Naive thymus-derived CD4-positive, alpha-beta T cell (primary cell): ENCODE measurements at regions not wholly inside any gene's neighbourhood (a gene's known extent, or its start where the extent isn't known, plus 50 kb on each side); places are given as distances from the start of the nearest gene placed in this dataset.

Experiments used
- ATAC-seq: fragments of 150-1000 bp; cut with Tn5 transposase; 2 replicates; pipeline ENCODE4 v1.10.0; 2021; ENCODE audit warnings: mild to moderate bottlenecking, moderate library complexity
- CTCF ChIA-PET: fragments of 350-600 bp; sonication (Branson Sonifier 250); formaldehyde crosslinking; loops from one replicate; lab custom pipeline; 2021; ENCODE audit warnings: antibody characterized with exemption; lab: Charles Lee
- POLR2A ChIA-PET: fragments of 350-600 bp; sonication (Branson Sonifier 250); formaldehyde crosslinking; loops from one replicate; lab custom pipeline; 2021; ENCODE audit warnings: antibody characterized with exemption, inconsistent platforms; lab: Charles Lee
- DNase-seq, 9 donors: peaks; one replicate each; pipeline versions ENCODE4 v3.0.0 to v3.0.0-alpha.2; 2020 to 2022; ENCODE audit warnings: mixed read lengths in 1 of 9
- H3K27ac ChIP-seq: one replicate; pipeline ENCODE4 v1.7.0; 2013; ENCODE audit warnings: mild to moderate bottlenecking, low read depth, low read length, moderate library complexity
- H3K27me3 ChIP-seq, 2 donors: one replicate each; pipeline ENCODE4 v1.7.0; 2013; ENCODE audit warnings: low read length in 2 of 2, mild to moderate bottlenecking in 2 of 2, moderate library complexity in 2 of 2; ENCODE audit not compliant: control insufficient read depth in 2 of 2, insufficient read depth in 2 of 2
- H3K36me3 ChIP-seq, 3 experiments: 1 replicate in 2 of 3; 2 replicates in 1 of 3; pipeline ENCODE4 v1.7.0; 2013; ENCODE audit warnings: low read length in 3 of 3, mild to moderate bottlenecking in 3 of 3, moderate library complexity in 1 of 3; ENCODE audit not compliant: insufficient read depth in 3 of 3, control insufficient read depth in 2 of 3
- H3K4me1 ChIP-seq, 2 donors: one replicate each; pipeline ENCODE4 v1.7.0; 2013; ENCODE audit warnings: low read length in 2 of 2, mild to moderate bottlenecking in 2 of 2, moderate library complexity in 1 of 2; ENCODE audit not compliant: control insufficient read depth in 2 of 2, insufficient read depth in 2 of 2
- H3K4me3 ChIP-seq: 2 replicates; pipeline ENCODE4 v1.7.0; 2013; ENCODE audit warnings: mild to moderate bottlenecking, low read length
- H3K9me3 ChIP-seq, 3 experiments: 1 replicate in 2 of 3; 2 replicates in 1 of 3; pipeline ENCODE4 v1.7.0; 2013; ENCODE audit warnings: low read length in 3 of 3; ENCODE audit not compliant: control insufficient read depth in 2 of 3
- H3K27ac Mint-ChIP-seq, 9 donors: one replicate each; pipeline ENCODE4 v1.8.0; 2020 to 2022; ENCODE audit warnings: mixed read lengths in 9 of 9, mild to moderate bottlenecking in 8 of 9, moderate library complexity in 5 of 9, inconsistent platforms in 2 of 9
- H3K27me3 Mint-ChIP-seq, 5 donors: one replicate each; pipeline ENCODE4 v1.8.0; 2021 to 2022; ENCODE audit warnings: mixed read lengths in 5 of 5, mild to moderate bottlenecking in 1 of 5
- H3K36me3 Mint-ChIP-seq, 5 donors: one replicate each; pipeline ENCODE4 v1.8.0; 2020 to 2022; ENCODE audit warnings: mixed read lengths in 5 of 5, mild to moderate bottlenecking in 3 of 5, inconsistent platforms in 1 of 5
- H3K4me1 Mint-ChIP-seq, 7 donors: one replicate each; pipeline ENCODE4 v1.8.0; 2020 to 2022; ENCODE audit warnings: mixed read lengths in 7 of 7, mild to moderate bottlenecking in 3 of 7, inconsistent platforms in 1 of 7
- H3K4me3 Mint-ChIP-seq, 10 donors: one replicate each; pipeline ENCODE4 v1.8.0; 2020 to 2022; ENCODE audit warnings: mild to moderate bottlenecking in 10 of 10, mixed read lengths in 10 of 10, moderate library complexity in 6 of 10, inconsistent platforms in 2 of 10
- H3K9me3 Mint-ChIP-seq, 11 donors: one replicate each; pipeline ENCODE4 v1.8.0; 2020 to 2022; ENCODE audit warnings: mixed read lengths in 11 of 11, mild to moderate bottlenecking in 4 of 11, inconsistent platforms in 1 of 11, moderate library complexity in 1 of 11
- intact Hi-C, 2 donors: fragments of 100-400 bp; cut with micrococcal nuclease; formaldehyde crosslinking; loops; one replicate each; pipeline ENCODE4 v1.15.1; 2023

DNA sequence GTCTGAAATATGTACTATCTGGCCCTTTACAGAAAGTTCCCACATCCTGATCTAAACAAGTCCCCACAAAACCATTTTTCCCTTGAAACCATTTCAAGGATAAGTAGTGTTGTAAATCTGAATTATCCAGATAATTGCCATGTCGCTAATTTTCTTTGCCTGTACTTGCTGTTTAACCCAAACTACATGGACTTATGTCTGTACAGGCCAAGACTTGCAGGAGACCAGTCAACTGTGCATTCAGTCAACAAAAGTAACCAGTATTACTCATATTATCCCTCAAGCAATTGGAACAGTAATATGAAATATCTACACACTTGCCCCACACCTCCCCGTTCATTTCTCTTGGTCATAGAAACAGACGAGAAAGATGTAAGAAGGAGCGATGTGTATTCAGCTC lies 347.8 kb upstream of the NFE2L3 start:
- CTCF ChIA-PET, result no interaction called here
- POLR2A ChIA-PET, result no interaction called here
- no peaks in the 10 kb centered on the region for H3K36me3 Mint-ChIP-seq
- no peaks in the 10 kb centered on the region for H3K9me3 ChIP-seq
- ATAC-seq (no peak), DNase-seq (no peak)
- no peaks in the 10 kb centered on the region for H3K36me3 ChIP-seq
- intact Hi-C loops, result no loop called here
- no peak overlapping the region for H3K27ac ChIP-seq
- H3K4me3 ChIP-seq, result no peak overlapping the region
- H3K27me3 Mint-ChIP-seq, result peaks cover 5 to 12% (median 9%) of the 10 kb centered on the region in 5 donors
- H3K4me1 Mint-ChIP-seq, result peaks cover 0 to 5% (median 0%) of the 10 kb centered on the region in 7 donors
- no peak overlapping the region for H3K27ac Mint-ChIP-seq
- no peaks in the 10 kb centered on the region for H3K27me3 ChIP-seq
- no peaks in the 10 kb centered on the region for H3K9me3 Mint-ChIP-seq
- no peaks in the 10 kb centered on the region for H3K4me1 ChIP-seq
- no peak overlapping the region for H3K4me3 Mint-ChIP-seq

DNA sequence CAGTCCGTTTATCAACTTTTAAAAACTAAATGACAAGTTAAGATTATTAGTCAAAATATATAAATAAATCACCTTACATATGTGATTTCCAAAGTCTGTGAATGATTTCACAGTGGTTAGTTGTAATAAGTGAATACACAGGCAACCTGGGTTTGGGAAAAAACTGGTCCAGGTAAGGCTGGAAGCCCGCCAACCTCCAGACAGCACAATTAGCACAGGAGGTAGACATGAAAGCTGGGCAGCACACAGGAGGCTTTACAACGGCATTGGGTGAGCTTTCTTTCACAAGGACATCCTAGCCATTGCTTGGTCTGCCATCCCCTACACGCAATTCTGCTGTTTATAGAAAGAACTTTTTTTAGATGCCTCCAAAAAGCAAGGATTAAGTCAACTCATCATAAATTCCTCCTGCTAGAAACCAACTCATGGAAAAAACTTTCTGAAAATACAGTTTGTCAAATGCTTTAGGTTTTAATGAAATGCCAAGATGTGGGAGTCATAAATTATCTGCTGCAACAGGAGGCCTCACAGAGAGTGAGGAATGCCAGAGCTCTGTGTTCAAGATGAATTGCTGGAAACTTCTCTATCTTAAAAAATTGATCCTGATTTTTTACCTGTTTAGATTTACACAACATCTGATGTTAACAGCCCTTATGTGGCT lies 346.8 kb upstream of the NFE2L3 start:
- no peak for DNase-seq
- CTCF ChIA-PET, result no interaction called here
- Mint-ChIP-seq H3K27ac (no peak overlapping the region), H3K4me1 (peaks cover 0 to 5% (median 0%) of the 10 kb centered on the region in 7 donors), H3K9me3 (no peaks in the 10 kb centered on the region), H3K36me3 (no peaks in the 10 kb centered on the region), H3K27me3 (peaks cover 5 to 12% (median 9%) of the 10 kb centered on the region in 5 donors), H3K4me3 (no peak overlapping the region)
- no peaks in the 10 kb centered on the region for H3K36me3 ChIP-seq
- ATAC-seq, result no peak
- no peaks in the 10 kb centered on the region for H3K4me1 ChIP-seq
- H3K27me3 ChIP-seq, result no peaks in the 10 kb centered on the region
- POLR2A ChIA-PET, result no interaction called here
- H3K9me3 ChIP-seq, result no peaks in the 10 kb centered on the region
- H3K27ac ChIP-seq, result no peak overlapping the region
- intact Hi-C loops, result no loop called here
- H3K4me3 ChIP-seq, result no peak overlapping the region

DNA sequence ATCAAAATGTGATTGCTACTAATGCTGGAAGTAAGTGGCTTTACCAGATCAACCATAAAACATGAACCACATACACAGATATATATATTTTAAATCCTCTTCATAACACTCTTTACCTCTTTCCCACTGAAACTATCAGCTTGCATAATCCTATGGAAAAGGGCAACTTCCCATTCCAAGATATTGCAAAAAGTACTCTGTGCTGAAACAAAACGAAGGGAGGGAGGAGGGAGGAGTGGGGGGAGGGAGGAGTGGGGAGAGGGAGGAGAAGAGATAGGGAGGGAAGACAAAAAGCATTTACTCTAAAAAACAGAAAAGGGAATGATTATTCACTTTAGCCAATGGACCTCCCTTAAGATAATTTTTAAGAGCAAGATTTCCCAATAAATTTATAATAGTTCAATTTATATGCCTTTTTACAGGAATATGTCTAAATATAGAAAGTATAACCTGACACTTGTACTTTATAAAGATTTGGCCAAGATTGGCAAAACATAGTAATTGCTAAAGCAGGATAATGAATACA lies 344.8 kb upstream of the NFE2L3 start:
- peaks cover 5 to 14% (median 9%) of the 10 kb centered on the region in 5 donors for H3K27me3 Mint-ChIP-seq

DNA sequence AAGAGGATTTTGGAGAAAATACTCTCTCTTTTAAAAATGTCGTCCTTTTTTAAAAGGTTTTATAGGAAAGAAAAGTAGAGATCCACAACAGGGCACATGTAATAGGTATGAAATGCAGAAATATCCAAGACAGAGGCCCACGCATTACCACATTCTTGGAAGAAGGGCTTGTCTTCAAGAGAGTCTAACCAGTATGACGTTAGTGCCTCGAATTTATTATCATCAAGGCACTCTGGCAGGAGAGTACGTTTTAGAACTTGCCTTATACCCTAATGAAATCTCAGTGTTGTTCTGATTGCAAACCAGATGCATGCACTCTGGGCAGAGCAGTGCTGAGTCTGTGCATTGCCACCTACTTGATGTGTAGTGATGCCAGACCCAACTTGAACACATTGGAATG lies 342.6 kb upstream of the NFE2L3 start:
- Mint-ChIP-seq H3K4me3 (no peak overlapping the region), H3K27ac (no peak overlapping the region), H3K4me1 (no peaks in the 10 kb centered on the region), H3K36me3 (no peaks in the 10 kb centered on the region), H3K9me3 (peaks cover 0 to 4% (median 0%) of the 10 kb centered on the region in 11 donors), H3K27me3 (peaks cover 1 to 25% (median 14%) of the 10 kb centered on the region in 5 donors)
- ChIA-PET POLR2A (no interaction called here), CTCF (no interaction called here)
- Histone ChIP-seq H3K4me1 (no peaks in the 10 kb centered on the region), H3K27me3 (no peaks in the 10 kb centered on the region), H3K36me3 (no peaks in the 10 kb centered on the region), H3K4me3 (no peak overlapping the region), H3K27ac (no peak overlapping the region), H3K9me3 (no peaks in the 10 kb centered on the region)
- ATAC-seq, result no peak
- intact Hi-C loops, result no loop called here
- no peak for DNase-seq

More for the DNA sequence above, 344.8 kb upstream of the NFE2L3 start:
- Histone ChIP-seq H3K9me3 (no peaks in the 10 kb centered on the region), H3K27me3 (no peaks in the 10 kb centered on the region), H3K4me3 (no peak overlapping the region), H3K4me1 (no peaks in the 10 kb centered on the region), H3K27ac (no peak overlapping the region), H3K36me3 (no peaks in the 10 kb centered on the region)
- Mint-ChIP-seq H3K4me3 (no peak overlapping the region), H3K36me3 (no peaks in the 10 kb centered on the region), H3K9me3 (peaks cover 0 to 4% (median 0%) of the 10 kb centered on the region in 11 donors), H3K4me1 (no peaks in the 10 kb centered on the region), H3K27ac (no peak overlapping the region)
- no peak for DNase-seq
- ChIA-PET CTCF (no interaction called here), POLR2A (no interaction called here)
- ATAC-seq, result no peak
- intact Hi-C loops, result no loop called here

DNA sequence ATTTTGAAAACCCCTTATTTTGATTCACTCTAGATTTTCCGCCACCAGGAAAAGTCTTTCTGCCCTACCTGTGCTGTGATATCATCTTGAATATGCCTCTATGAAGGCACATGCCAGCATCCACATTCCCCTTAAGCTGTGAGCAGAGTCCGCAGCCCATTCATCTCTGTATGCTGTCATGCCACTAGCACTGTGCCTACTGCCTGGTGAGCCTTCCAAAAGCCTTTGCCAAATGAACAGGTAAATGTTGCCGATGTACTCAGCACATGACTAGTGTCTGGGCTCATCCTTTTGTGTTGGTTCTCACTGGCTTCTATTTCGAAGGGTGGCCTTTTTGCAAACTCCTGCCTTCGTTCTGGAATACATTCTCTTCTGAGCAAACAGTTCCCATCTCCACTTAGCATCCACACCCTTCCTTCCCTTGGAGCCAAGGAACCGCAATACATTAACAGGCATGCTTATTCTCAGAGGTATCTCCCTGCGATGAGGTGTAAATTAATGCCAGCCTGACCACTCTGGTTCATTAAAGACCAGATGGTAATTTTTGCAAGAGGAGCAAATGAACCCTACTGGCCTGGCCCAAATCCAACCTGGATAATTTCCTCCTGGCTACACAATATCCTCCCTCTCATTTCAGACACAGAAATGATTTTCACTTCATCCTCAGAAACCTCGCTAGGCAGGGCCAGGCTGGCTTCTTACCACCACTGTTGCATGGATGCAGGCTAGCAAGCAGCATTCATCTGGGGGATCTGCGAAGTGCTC lies 339.7 kb upstream of the NFE2L3 start:
- no peaks in the 10 kb centered on the region for H3K36me3 Mint-ChIP-seq
- no peak overlapping the region for H3K27ac ChIP-seq
- H3K4me1 Mint-ChIP-seq, result no peaks in the 10 kb centered on the region
- H3K4me1 ChIP-seq, result no peaks in the 10 kb centered on the region
- no peaks in the 10 kb centered on the region for H3K27me3 ChIP-seq
- H3K9me3 Mint-ChIP-seq, result peaks cover 0 to 5% (median 0%) of the 10 kb centered on the region in 11 donors
- H3K27me3 Mint-ChIP-seq, result peaks cover 2 to 38% (median 18%) of the 10 kb centered on the region in 5 donors
- ATAC-seq (no peak), DNase-seq (no peak)
- ChIA-PET POLR2A (no interaction called here), CTCF (no interaction called here)
- H3K27ac Mint-ChIP-seq, result peak overlapping the region in 1 of 9 donors; percentile 3
- H3K36me3 ChIP-seq, result no peaks in the 10 kb centered on the region
- H3K4me3 ChIP-seq, result no peak overlapping the region
- no peaks in the 10 kb centered on the region for H3K9me3 ChIP-seq
- intact Hi-C loops, result no loop called here
- H3K4me3 Mint-ChIP-seq, result no peak overlapping the region

DNA sequence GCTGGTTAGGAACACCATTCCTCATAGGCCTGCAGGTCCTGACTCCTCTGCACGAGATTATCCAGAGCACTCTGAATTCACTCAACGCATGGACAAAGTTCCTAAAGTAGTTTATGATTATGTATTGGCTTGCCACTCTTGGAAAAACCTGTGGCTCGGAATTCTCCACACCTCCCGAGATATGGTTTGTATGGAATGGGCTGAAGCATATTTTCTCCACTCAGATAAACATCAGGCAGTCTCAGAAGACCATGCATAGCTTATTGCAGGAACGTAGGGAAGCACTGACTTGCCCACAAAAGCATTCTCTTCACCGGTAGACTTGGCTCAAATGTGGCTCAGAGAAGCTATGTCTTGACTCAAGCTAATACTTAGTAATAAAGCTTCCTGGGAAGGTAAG lies 338.6 kb upstream of the NFE2L3 start:
- no peak overlapping the region for H3K4me3 ChIP-seq
- POLR2A ChIA-PET, result no interaction called here
- peaks cover 2 to 38% (median 17%) of the 10 kb centered on the region in 5 donors for H3K27me3 Mint-ChIP-seq
- no peaks in the 10 kb centered on the region for H3K9me3 ChIP-seq
- DNase-seq (no peak), ATAC-seq (no peak)
- CTCF ChIA-PET, result no interaction called here
- H3K27ac Mint-ChIP-seq, result no peak overlapping the region
- no peak overlapping the region for H3K27ac ChIP-seq
- H3K4me1 Mint-ChIP-seq, result no peaks in the 10 kb centered on the region
- H3K36me3 ChIP-seq, result no peaks in the 10 kb centered on the region
- H3K36me3 Mint-ChIP-seq, result no peaks in the 10 kb centered on the region
- peaks cover 0 to 7% (median 0%) of the 10 kb centered on the region in 11 donors for H3K9me3 Mint-ChIP-seq
- no peaks in the 10 kb centered on the region for H3K27me3 ChIP-seq
- intact Hi-C loops, result no loop called here
- no peaks in the 10 kb centered on the region for H3K4me1 ChIP-seq
- no peak overlapping the region for H3K4me3 Mint-ChIP-seq
